Activated B cell treated with CpG ODN at 0.5 μM for 24 hours (primary cell): ENCODE measurements at regions not wholly inside any gene's neighbourhood (a gene's known extent, or its start where the extent isn't known, plus 50 kb on each side); places are given as distances from the start of the nearest gene placed in this dataset.

Experiments used
- ATAC-seq: fragments of 200-7000 bp; cut with Tn5 transposase; one replicate; pipeline ENCODE4 v1.10.0; 2021; ENCODE audit warnings: low read depth, mild to moderate bottlenecking, moderate library complexity
- CTCF ChIA-PET: fragments of 350-600 bp; sonication (Branson Sonifier 250); formaldehyde crosslinking; loops from one replicate; lab custom pipeline; 2021; ENCODE audit warnings: antibody characterized with exemption; lab: Charles Lee
- POLR2A ChIA-PET: fragments of 350-600 bp; sonication (Branson Sonifier 250); formaldehyde crosslinking; loops from one replicate; lab custom pipeline; 2021; ENCODE audit warnings: antibody characterized with exemption; lab: Charles Lee
- DNase-seq: peaks from one replicate; pipeline ENCODE4 v3.0.0; 2022
- H3K27ac Mint-ChIP-seq: one replicate; pipeline ENCODE4 v1.8.0; 2020; ENCODE audit warnings: mixed read lengths
- H3K27me3 Mint-ChIP-seq: one replicate; pipeline ENCODE4 v1.8.0; 2021; ENCODE audit warnings: mixed read lengths
- H3K36me3 Mint-ChIP-seq: one replicate; pipeline ENCODE4 v1.8.0; 2021; ENCODE audit warnings: low read depth, mixed read lengths
- H3K4me1 Mint-ChIP-seq: one replicate; pipeline ENCODE4 v1.8.0; 2021; ENCODE audit warnings: mixed read lengths
- H3K4me3 Mint-ChIP-seq: one replicate; pipeline ENCODE4 v1.8.0; 2020; ENCODE audit warnings: mild to moderate bottlenecking, mixed read lengths
- H3K9me3 Mint-ChIP-seq: one replicate; pipeline ENCODE4 v1.8.0; 2020; ENCODE audit warnings: mixed read lengths
- CTCF ChIP-seq: fragments of 200-600 bp; IDR thresholded peaks from one replicate; pipeline ENCODE4 v1.8.0; 2022; ENCODE audit warnings: antibody characterized with exemption, mild to moderate bottlenecking
- intact Hi-C: fragments of 100-400 bp; cut with micrococcal nuclease; formaldehyde crosslinking; loops from one replicate; pipeline ENCODE4 v1.15.1; 2024

GRCh38 chr10:3226960-3227744 lies 54.6 kb upstream of the PITRM1 start:
- DNase-seq = no peak
- no peak for ATAC-seq
- CTCF ChIA-PET = no interaction called here
- no peaks in the 10 kb centered on the region for H3K36me3 Mint-ChIP-seq
- H3K27ac Mint-ChIP-seq = no peak overlapping the region
- H3K27me3 Mint-ChIP-seq = peaks cover 11% of the 10 kb centered on the region
- peaks cover 7% of the 10 kb centered on the region for H3K4me1 Mint-ChIP-seq
- POLR2A ChIA-PET = interaction anchor here (0.7 kb wide), 1 partner anchor 583 kb away, joined by 4 read pairs; no protein-coding TSS in a partner anchor
- intact Hi-C loops = no loop called here
- H3K9me3 Mint-ChIP-seq = no peaks in the 10 kb centered on the region
- TF ChIP-seq CTCF = no peak
- no peak overlapping the region for H3K4me3 Mint-ChIP-seq

GRCh38 chr10:3225561-3225960 lies 53.0 kb upstream of the PITRM1 start:
- intact Hi-C loops = no loop called here
- CTCF ChIA-PET = no interaction called here

DNA sequence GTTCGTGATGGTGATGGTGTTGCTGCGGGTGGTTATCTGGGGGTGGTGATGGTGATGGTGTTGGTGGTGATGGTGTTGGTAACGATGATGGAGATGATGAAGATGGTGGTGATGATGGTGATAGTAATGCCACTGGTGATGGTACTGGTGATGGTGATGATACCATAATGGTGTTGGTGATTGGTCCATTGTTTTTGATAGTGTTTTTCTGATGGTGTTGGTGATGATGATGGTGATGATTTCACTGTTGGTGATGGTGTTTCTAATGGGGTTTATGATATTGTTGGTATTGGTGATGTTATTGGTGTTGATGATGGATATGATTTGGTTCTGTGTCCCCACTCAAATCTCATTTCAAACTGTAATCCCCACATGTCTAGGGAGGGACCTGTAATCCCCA lies 51.7 kb upstream of the PITRM1 start:
- POLR2A ChIA-PET = no interaction called here
- no peak overlapping the region for H3K4me3 Mint-ChIP-seq
- peaks cover 9% of the 10 kb centered on the region for H3K27me3 Mint-ChIP-seq
- H3K9me3 Mint-ChIP-seq = no peaks in the 10 kb centered on the region
- CTCF ChIA-PET = no interaction called here
- intact Hi-C loops = no loop called here
- ATAC-seq = no peak
- no peak for TF ChIP-seq CTCF
- H3K36me3 Mint-ChIP-seq = no peaks in the 10 kb centered on the region
- H3K27ac Mint-ChIP-seq = no peak overlapping the region
- H3K4me1 Mint-ChIP-seq = peaks cover 7% of the 10 kb centered on the region
- no peak for DNase-seq

More at GRCh38 chr10:3225561-3225960, 53.0 kb upstream of the PITRM1 start:
- ATAC-seq = no peak
- POLR2A ChIA-PET = no interaction called here
- no peak for TF ChIP-seq CTCF
- no peaks in the 10 kb centered on the region for H3K36me3 Mint-ChIP-seq
- H3K4me3 Mint-ChIP-seq = no peak overlapping the region
- peaks cover 7% of the 10 kb centered on the region for H3K4me1 Mint-ChIP-seq
- DNase-seq = no peak
- no peaks in the 10 kb centered on the region for H3K9me3 Mint-ChIP-seq
- H3K27me3 Mint-ChIP-seq = peaks cover 9% of the 10 kb centered on the region
- H3K27ac Mint-ChIP-seq = no peak overlapping the region

DNA sequence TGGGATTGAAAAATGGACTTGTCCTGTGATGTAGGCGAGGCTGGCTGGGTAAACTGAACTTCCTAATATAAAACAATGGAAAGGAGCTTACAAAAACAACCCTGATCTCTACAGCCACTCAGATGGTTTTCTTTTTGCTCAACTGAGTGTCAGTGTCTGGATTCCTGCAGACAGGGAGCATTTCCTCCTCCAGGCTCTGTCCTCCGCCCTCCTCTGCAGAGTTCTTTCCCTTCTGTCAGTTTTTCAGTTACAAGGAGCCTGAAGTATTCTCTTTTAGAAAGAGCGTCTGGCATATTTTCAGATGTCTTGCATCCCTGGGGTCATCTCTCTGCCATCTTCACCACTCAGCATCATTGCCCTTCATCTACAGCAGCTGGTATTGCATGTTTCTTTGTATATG lies 50.0 kb upstream of the PITRM1 start:
- intact Hi-C loops = no loop called here
- Mint-ChIP-seq H3K4me1 (peaks cover 1% of the 10 kb centered on the region), H3K27ac (no peak overlapping the region), H3K9me3 (no peaks in the 10 kb centered on the region), H3K27me3 (no peaks in the 10 kb centered on the region), H3K4me3 (no peak overlapping the region), H3K36me3 (no peaks in the 10 kb centered on the region)
- ChIA-PET POLR2A (no interaction called here), CTCF (interaction anchor here (0.9 kb wide), 1 partner anchor 1546 kb away, joined by 3 read pairs; no protein-coding TSS in a partner anchor)
- no peak for ATAC-seq
- TF ChIP-seq CTCF = no peak
- no peak for DNase-seq
